ENCODE measurements at regions not wholly inside any gene's neighbourhood (a gene's known extent, or its start where the extent isn't known, plus 50 kb on each side); places are given as distances from the start of the nearest gene placed in this dataset.
A peak's percentile ranks its signal among the peaks of the same experiment; 100 is the strongest.

DNA sequence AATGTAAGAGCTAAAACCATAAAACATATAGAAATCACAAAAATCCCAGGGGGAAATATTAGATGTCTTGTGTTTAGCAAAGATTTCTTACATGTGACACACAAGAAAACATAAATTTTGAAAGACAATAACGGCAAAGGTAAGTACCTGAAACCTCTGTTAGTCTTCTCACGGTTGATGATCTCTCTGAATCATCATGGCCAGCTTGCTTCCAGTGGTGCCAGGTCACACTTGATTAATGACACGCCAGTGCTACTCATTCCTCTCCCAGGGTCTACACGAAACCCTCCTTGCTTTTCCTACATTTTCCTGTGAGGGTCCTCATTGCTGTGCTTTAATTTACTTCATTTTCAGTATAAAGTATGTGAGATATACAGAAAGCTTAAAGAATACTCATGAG lies 114.4 kb upstream of the PARP11 start:
- no peak for DNase-seq

DNA sequence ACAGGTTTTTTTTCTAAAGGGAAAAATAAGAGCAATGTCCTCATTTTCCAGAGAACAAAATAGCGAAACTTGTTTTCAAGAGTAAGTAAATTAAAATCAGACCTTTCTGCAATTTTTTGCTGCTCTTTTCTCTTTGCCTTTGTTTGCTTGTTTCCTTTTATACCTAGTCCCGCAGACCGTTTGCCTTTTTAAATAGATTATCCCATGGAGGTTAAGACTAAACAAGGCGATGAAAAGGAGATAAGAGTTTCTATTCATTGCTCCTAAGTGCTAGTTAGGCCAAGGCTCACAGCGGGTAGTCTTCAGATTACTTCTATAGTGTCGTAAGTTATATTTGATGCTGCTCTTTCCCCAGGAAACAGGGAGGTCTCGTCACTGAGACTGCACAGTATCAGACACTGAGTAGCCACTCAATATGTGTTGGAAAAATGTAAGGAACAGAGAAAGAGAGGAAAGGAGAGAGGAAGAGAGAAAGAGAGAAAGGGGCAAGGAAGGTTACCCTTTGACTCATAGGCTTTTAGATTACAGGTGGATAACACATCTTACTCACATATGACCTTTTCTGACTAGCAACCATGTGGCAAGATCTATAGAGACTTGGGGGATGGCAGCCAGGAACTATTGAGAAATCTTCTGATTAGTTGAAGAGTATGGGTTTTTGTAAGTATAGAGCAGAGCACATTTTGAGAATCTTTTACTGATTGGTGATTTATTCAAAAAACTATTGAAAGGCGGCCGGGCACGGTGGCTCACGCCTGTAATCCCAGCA lies 107.5 kb upstream of the PARP11 start:
- no peak for DNase-seq

DNA sequence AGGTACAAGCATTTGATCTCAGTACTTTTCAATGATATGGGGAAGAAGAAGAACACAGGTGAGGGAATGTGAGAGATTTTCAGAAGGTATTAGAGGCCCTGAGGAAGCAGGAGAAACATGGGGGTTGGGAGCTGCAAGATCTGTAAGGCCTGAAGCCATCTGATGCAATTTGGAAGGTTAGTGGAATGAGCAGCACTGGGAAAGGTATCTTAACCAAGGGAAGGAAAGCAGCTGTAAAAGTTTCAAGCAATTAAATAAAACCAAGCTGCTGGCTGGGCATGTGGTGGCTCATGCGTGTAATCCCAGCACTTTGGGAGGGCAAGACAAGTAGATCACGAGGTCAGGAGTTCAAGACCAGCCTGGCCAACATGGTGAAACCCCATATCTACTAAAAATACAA lies 104.4 kb upstream of the PARP11 start:
- no peak for DNase-seq

DNA sequence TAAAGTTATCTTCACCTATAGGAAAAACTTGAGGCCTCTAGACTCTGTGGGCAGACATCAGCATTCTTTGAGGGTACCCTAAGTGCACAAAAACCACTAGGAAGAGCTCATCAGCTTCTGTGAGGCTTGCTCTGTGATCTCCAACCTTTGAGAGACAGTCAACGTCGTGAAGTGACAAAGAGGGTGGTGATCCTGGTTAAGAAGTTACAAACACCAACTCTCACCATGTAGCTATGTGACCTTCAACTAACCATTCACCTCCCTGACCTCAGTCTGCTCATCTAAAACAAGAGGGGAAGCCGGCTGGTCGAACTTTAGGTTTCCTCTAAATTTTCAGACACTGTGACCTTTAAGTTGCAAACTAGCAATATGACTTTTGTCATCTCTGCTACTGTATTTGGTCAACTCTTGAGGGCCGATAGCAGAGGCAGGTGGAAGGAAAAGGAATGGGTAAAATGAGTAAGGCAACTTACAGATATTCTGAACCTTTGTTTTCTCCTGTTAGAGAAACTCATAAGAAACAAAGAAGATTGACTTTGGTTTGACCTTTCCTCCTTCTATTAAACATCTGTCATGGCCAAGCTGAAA lies 103.2 kb upstream of the PARP11 start:
- no peak for DNase-seq

GRCh38 chr12:3975652-3976051 lies 102.5 kb upstream of the PARP11 start:
- DNase-seq = no peak

DNA sequence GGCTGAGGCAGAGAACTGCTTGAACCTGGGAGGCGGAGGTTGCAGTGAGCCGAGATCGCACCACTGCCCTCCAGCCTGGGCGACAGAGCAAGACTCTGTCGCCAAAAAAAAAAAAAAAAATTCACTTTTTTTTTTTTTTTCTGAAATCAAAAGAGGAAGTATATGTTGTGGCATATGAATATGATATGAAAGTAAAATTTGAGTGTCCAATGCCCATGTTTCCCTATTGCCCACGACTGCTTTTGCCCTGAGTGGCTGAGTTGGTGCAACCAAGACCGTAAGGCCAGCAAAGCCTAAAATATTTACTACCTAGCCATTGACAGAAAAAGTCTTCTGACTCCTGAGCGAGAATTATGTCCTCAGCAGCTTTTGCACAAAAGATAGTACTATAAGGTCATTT lies 101.7 kb upstream of the PARP11 start:
- DNase-seq = no peak

DNA sequence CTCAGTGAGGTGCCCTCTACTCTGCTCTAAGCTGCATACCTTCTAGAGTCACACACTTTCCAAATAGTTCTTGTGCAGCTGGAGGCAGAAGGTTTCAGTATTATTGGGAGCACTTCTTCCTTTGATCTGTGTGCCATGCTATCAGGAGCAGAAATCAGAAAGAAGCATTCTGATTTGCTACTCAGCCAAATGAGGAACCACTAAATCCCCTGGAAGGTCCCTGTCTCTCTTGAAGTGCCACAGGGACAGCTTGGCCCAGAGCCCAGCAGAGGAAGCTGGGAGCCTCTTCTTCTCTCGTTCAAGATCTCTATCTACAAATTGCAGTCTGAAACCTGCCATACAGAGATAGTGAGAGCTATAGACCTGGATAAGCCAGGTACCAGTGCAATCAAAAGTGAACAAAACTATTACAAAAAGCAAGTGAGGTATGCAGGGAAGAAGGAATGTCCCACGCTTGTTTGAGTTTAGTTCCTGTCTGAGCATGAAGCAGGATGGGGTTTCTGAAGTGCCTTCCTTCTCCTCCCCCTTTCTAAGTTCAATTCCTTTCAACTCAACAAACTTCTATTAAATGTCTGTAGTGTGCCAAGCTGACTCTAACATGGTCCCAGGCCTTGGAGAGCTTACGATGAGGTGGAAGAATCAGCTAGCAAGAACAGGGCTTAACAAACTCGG lies 100.9 kb upstream of the PARP11 start:
- DNase-seq = peak in 1 of 2 donors; percentile 28

- DNase-seq = no peak
Measured at GRCh38 chr12:3973269-3973884, 100.2 kb upstream of the PARP11 start.

DNA sequence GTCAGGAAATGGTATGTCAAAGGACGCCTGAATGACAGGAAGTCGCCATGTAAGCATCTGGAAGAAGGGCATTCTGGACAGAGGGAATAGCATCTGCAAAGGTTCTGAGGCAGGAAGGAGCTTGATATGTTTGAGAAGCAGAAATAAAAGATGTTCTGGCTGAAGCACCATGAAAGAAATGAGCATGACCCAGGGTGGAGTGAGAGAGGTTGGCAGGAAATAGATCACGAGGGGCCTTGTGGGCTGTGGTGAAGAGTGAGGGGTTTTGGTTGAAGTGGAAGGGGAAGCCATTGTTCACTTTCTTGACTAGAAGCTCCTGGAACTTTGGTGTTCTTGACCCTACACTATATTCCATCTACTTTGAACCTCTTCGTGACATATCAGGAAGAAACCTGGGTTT lies 99.4 kb upstream of the PARP11 start:
- DNase-seq = peak in 1 of 2 donors; percentile 51

GRCh38 chr12:3968523-3968922 lies 95.3 kb upstream of the PARP11 start:
- DNase-seq = no peak

GRCh38 chr12:3967556-3968160 lies 94.5 kb upstream of the PARP11 start:
- DNase-seq = no peak

- no peak for DNase-seq
Measured at GRCh38 chr12:3966376-3966775, 93.2 kb upstream of the PARP11 start.

GRCh38 chr12:3965046-3965445 lies 91.8 kb upstream of the PARP11 start:
- DNase-seq = no peak

DNA sequence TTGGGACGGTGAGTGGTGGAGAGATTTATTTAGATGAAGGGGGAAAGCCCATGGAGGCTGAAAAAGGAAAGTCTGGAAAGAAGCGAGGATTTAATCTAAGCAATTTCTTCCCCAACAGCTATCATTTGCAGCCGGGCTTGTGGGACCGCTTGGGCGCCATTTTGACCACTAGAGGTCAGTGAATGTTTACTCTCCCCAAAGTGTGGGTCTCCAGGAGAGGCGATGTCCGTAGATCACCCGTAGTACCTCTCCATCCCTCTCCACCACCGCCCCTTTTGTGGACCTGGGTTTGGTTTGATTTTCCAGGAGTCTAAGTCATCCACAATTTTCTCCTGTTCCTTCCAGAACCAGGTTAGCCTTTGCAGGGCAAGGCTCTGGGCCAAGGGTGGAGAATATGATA lies 91.2 kb upstream of the PARP11 start:
- no peak for DNase-seq

GRCh38 chr12:3962631-3963483 lies 89.7 kb upstream of the PARP11 start:
- DNase-seq = peak; percentile 80 to 86

GRCh38 chr12:3961591-3961990 lies 88.4 kb upstream of the PARP11 start:
- no peak for DNase-seq

- no peak for DNase-seq
Measured at GRCh38 chr12:3959799-3960560, 86.8 kb upstream of the PARP11 start.

GRCh38 chr12:3958534-3958933 lies 85.3 kb upstream of the PARP11 start:
- no peak for DNase-seq

DNA sequence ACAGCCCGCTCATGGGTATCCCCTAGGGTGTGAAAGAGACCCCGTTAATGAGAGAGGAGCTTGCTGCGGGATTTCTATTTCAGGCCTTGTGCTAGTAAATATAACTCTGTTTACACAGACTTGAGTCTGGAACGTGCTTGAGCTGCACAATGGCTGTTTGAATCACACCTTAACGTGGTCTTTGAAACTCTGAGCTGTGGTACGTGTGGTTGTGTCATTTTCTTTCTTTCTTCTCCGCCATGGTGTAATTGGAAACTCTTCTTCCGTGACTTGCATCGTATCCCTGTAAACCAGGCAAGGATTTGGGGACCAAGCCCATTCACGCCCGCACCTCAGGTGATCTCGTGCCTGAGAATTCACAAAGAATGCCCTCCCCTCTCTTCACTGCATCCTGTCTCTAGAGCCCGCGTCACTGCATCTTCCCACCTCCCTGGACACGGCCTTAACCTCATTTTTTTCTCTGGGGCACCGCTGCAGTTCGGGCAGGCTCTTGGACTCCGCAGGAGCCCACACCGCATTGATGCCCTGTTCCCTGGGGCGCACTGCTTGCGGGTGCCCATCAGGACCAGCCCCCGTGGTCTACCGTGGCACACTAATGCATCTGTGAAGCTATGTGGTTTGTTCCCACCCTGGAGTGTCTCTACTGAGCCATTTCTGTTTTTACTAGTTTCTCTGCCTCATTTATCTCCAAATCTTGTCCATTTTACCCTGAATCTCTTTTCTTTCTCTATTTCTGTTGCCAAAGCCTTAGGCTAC lies 78.4 kb upstream of the PARP11 start:
- DNase-seq = no peak

DNA sequence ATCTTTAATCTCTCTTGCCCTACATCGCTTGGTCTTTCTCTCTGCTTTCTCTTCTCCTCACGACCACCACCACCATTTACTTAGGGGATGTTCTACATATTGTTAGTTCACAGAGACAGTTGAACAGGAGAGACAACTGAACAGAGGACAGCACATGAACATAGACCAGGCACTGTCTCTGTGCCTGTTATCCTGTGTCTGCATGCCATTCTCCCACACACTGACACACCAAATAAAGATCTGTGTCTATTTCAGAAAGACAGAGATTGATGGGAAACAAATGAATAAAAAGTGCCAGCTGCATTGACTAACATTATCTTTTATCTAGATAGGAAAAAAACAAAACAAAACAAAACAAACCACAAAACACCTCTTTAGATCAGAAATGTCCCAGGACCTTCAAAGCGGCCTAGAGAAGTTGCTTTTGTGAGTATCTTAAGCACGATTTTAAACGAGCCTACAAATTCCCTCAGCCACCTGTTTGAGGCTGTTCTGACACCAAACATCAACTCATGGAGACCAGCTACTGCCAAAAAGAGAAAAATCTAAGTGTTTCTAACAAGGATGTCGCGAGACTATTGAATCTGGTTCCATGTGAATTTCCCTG lies 77.6 kb upstream of the PARP11 start:
- DNase-seq = peak in 1 of 2 donors; percentile 42

Data from CD4-positive, alpha-beta T cell treated with Interferon alpha-2 for 1 hour (primary cell).